GM19239 (cell line): ENCODE measurements at regions not wholly inside any gene's neighbourhood (a gene's known extent, or its start where the extent isn't known, plus 50 kb on each side); places are given as distances from the start of the nearest gene placed in this dataset.

Experiments
- DNase-seq: peaks from one replicate; pipeline ENCODE4 v3.0.0; 2011; ENCODE audit warnings: low spot score; ENCODE audit not compliant: insufficient read length
- FAIRE-seq: peaks from 2 replicates; lab custom pipeline; 2011; peaks lifted over from hg19 to GRCh38; lab: Jason Lieb, UNC

- DNase-seq (no peak), FAIRE-seq (no peak)
These were observed 181.6 kb upstream of the LEF1 start for GRCh38 chr4:108350332-108350731.

GRCh38 chr4:108346818-108347210 is 178.1 kb upstream of the LEF1 start:
- no peak for DNase-seq
- FAIRE-seq: no peak

DNA sequence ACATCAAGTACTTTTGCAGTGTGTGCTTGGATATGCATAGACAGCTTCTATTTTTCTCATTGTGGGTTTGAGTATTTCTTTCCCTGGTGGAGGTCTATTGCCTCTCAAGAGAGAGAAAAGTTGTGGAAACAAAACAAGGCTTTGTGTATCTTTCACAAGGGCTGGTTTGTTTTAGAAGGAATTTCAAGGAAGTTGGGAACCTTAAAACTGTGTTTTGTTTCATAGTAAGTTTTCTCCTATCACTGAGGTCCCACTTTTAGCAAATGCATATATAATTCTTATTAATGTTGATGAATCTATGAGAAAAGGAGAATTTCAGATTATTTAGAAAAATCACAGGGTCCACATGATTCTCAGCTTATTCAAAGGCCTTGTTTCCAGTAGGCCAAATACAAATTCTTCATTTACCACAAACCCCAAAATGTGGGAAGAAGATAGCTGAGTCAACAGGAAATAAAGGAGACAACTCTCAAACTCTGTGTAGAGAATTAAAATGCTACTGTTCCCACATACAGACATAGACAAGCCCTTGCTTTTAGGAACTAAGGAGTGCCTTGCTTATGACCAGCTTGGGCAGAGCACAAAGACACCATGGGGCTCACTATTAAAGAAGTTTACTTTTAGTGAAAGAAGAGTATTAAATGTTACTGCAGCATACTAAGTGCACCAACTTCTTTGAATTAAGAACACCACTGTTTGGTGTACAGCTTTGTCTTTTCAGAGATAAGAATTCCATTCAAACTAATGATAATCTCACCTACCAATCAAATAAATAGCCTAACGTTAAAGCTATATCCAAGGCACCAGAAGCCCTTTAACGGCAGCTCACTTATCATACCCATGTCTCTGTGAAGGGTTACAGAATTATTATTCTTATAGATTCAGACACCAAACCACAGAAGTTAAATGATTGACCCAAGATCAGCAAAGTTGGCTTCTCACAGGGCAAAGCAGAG is 177.4 kb upstream of the LEF1 start:
- DNase-seq (no peak), FAIRE-seq (no peak)

- no peak for FAIRE-seq
- DNase-seq: no peak
These were observed 173.7 kb upstream of the LEF1 start for GRCh38 chr4:108342325-108342970.

GRCh38 chr4:108337923-108338322 is 169.2 kb upstream of the LEF1 start:
- no peak for FAIRE-seq
- no peak for DNase-seq

- FAIRE-seq (no peak), DNase-seq (no peak)
These were observed 167.3 kb upstream of the LEF1 start for GRCh38 chr4:108336076-108336475.

GRCh38 chr4:108335081-108335480 is 166.3 kb upstream of the LEF1 start:
- DNase-seq (no peak), FAIRE-seq (no peak)

GRCh38 chr4:108334031-108334430 is 165.3 kb upstream of the LEF1 start:
- FAIRE-seq: no peak

GRCh38 chr4:108333353-108333942 is 164.7 kb upstream of the LEF1 start:
- DNase-seq (no peak), FAIRE-seq (no peak)

More at GRCh38 chr4:108334031-108334430, 165.3 kb upstream of the LEF1 start:
- DNase-seq: no peak

- FAIRE-seq: no peak
These were observed 163.3 kb upstream of the LEF1 start for GRCh38 chr4:108331905-108332632.

GRCh38 chr4:108328383-108328732 is 159.6 kb upstream of the LEF1 start:
- DNase-seq (no peak), FAIRE-seq (no peak)

More at GRCh38 chr4:108331905-108332632, 163.3 kb upstream of the LEF1 start:
- no peak for DNase-seq

GRCh38 chr4:108327642-108328382 is 159.1 kb upstream of the LEF1 start:
- FAIRE-seq (no peak), DNase-seq (no peak)

DNA sequence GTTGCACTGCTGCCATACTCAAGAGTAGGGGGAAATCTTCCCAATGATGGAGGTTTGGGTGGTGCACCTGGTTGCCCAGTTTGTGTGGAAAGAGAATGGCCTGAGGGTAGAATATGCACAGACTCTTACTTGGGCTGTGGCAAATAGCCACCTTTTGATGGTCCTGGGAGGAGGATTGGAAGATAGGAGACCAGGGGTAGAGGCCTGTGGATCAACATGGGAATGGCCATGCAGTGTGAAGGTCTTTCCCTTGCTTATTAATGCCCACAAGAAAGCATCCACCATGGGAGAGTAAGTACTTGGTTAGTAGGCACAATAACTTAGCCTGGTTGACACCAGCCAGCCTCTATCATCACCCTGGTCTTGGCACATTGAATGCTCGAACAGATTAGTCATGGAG is 156.8 kb upstream of the LEF1 start:
- FAIRE-seq (no peak), DNase-seq (no peak)

- FAIRE-seq (no peak), DNase-seq (no peak)
These were observed 155.7 kb upstream of the LEF1 start for GRCh38 chr4:108324450-108324849.

GRCh38 chr4:108322497-108322896 is 153.8 kb upstream of the LEF1 start:
- DNase-seq (no peak), FAIRE-seq (no peak)

DNA sequence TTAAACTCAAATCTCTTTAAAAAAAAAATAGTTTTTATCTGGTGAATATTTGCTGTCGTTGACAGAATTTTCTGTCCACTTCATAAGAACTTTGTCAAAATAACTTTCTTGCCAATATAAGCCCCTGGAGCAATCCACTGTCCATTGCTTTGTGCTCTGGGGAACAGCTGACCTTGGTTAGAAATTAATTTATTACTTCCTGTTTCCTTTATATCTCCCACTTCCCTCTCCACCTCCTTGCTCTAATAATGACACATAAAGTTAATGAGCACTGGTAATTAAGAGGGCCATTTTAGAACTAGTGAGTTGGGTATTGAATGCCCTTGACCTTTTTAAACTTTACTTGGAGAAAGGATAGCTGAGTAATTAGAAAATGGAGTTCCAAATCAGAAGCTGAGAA is 151.3 kb upstream of the LEF1 start:
- FAIRE-seq: no peak
- no peak for DNase-seq

DNA sequence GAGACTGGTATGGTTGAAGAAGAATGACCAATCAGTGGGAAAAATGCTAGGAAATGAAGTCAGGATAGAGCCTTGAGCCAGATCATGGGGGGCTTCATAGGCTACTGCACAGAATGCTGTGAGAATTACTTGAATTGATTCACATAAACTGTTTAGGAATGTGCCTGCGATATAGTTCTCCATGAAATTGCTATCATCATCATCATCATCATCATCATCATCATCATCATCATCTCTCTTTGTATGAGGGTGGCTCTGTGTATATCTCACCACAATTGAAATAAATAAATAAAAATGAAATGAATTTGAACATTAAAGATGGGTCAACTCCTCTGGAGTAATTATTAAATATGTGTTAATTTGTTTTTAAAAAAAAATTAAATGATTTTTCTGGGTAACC is 148.6 kb upstream of the LEF1 start:
- FAIRE-seq: no peak

DNA sequence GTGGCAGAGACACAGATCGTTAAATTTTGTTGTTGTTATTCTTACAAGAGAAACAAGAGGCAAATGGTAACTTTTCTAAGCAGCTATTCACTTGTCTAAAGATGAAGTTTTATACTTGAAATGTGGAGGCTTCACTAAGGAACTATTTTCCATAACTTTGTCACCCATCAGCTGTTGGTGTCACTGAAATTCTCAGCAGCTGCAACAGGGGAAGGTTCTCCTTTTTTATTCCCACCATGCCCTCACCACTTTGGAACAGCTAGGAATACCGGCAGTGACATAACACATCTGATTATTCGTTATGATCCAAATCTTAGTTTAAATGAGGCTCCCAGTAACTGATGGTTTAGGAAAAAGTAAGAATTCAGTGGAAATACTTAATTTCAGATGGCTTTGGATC is 147.0 kb upstream of the LEF1 start:
- no peak for DNase-seq
- no peak for FAIRE-seq

More for the DNA sequence above, 148.6 kb upstream of the LEF1 start:
- DNase-seq: no peak

DNA sequence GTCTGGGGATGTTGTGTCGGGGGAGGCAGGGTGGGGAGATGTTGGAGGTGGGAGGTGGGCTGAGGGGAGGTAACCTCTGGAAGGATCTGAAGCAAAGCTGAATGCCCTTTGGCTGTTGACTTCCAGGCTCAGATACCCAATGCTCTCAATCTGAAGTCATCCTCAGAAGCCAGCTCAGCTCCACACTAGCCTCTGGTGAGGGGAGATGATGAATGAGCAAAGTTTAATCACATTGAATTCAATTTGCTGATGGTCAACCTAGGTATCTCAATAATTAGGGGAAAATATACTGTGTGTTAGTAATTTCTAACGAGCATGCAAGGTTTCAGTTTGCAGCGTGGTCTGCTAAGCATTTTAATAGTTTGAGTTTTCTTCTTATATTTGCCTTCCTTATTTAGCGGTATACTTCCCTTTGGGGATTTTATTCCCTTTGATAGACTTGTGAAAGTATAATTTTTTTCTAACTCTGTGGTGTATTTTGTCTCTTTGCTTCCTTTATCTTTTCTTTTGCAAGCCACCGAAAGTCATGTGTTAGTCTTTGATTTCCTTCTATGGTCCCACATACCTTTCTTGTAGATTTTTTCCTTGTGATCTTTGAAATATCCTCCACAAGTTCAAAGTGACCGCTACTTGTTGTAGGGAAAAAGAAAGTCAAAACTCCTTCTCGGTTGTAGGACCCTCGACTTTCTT is 146.3 kb upstream of the LEF1 start:
- FAIRE-seq (no peak), DNase-seq (no peak)
